Duodenal mucosa (tissue), 2 donors: ENCODE measurements at regions not wholly inside any gene's neighbourhood (a gene's known extent, or its start where the extent isn't known, plus 50 kb on each side); places are given as distances from the start of the nearest gene placed in this dataset.

Experiments used
- H3K27ac ChIP-seq: one replicate; pipeline ENCODE4 v1.7.0; 2013; ENCODE audit warnings: low read depth, low read length
- H3K27me3 ChIP-seq, 2 donors: one replicate each; pipeline ENCODE4 v1.7.0; 2013; ENCODE audit warnings: low read length in 2 of 2, control low read depth in 1 of 2; ENCODE audit not compliant: insufficient read depth in 2 of 2, control insufficient read depth in 1 of 2
- H3K36me3 ChIP-seq, 2 donors: one replicate each; pipeline ENCODE4 v1.7.0; 2013; ENCODE audit warnings: low read length in 2 of 2, control low read depth in 1 of 2; ENCODE audit not compliant: insufficient read depth in 2 of 2, control insufficient read depth in 1 of 2
- H3K4me1 ChIP-seq, 2 donors: one replicate each; pipeline ENCODE4 v1.7.0; 2013; ENCODE audit warnings: low read length in 2 of 2, control low read depth in 1 of 2; ENCODE audit not compliant: insufficient read depth in 2 of 2, control insufficient read depth in 1 of 2
- H3K4me3 ChIP-seq, 2 donors: one replicate each; pipeline ENCODE4 v1.7.0; 2013; ENCODE audit warnings: low read length in 2 of 2, low read depth in 1 of 2
- H3K9ac ChIP-seq, 2 donors: one replicate each; pipeline ENCODE4 v1.7.0; 2013; ENCODE audit warnings: low read length in 2 of 2, low read depth in 1 of 2
- H3K9me3 ChIP-seq, 2 donors: one replicate each; pipeline ENCODE4 v1.7.0; 2013; ENCODE audit warnings: low read length in 2 of 2, control low read depth in 1 of 2; ENCODE audit not compliant: control insufficient read depth in 1 of 2

DNA sequence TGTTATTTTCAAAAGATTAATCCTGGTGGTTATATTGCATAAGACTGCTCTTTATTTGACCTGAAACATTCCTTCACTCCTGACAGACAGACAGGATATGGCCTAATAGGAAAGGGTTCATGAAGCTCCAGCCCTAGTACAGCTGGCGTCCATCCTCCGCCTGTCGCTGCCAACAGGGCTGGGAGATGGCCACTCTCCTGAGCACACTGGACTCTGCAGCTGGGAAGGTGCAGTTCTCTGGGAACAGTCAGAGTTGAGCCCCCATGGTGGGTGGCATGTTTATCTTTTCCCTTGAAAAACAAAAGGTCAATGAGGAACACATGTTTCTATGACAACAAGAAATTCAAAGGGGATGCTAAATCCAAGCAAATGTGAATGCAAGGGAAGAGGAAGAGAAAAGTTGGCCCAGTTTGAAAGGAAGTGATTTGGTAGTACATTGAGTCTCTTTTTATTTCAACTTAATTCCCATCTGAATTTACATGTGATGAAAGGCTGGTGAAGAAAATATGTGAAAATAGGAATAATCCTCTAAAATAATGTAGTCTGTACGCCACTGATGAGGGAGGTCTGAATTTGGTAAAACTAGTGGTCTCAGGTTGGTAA, 89.9 kb upstream of the DCN start:
- H3K4me3 ChIP-seq = no peak overlapping the region
- no peak overlapping the region for H3K27ac ChIP-seq
- no peaks in the 10 kb centered on the region for H3K9me3 ChIP-seq
- H3K9ac ChIP-seq = no peak overlapping the region
- no peaks in the 10 kb centered on the region for H3K36me3 ChIP-seq
- H3K27me3 ChIP-seq = no peaks in the 10 kb centered on the region
- H3K4me1 ChIP-seq = no peaks in the 10 kb centered on the region

- no peak overlapping the region for H3K4me3 ChIP-seq
- no peaks in the 10 kb centered on the region for H3K4me1 ChIP-seq
- H3K9me3 ChIP-seq = no peaks in the 10 kb centered on the region
- no peak overlapping the region for H3K9ac ChIP-seq
- H3K27me3 ChIP-seq = no peaks in the 10 kb centered on the region
- H3K36me3 ChIP-seq = no peaks in the 10 kb centered on the region
- no peak overlapping the region for H3K27ac ChIP-seq
These were observed 88.6 kb upstream of the DCN start for GRCh38 chr12:91271185-91271584.

- H3K27me3 ChIP-seq = no peaks in the 10 kb centered on the region
- no peak overlapping the region for H3K9ac ChIP-seq
- no peaks in the 10 kb centered on the region for H3K36me3 ChIP-seq
- H3K27ac ChIP-seq = no peak overlapping the region
- no peaks in the 10 kb centered on the region for H3K4me1 ChIP-seq
- H3K9me3 ChIP-seq = no peaks in the 10 kb centered on the region
- H3K4me3 ChIP-seq = no peak overlapping the region
These were observed 84.4 kb upstream of the DCN start for GRCh38 chr12:91267039-91267438.

- Histone ChIP-seq H3K4me1 (no peaks in the 10 kb centered on the region), H3K4me3 (no peak overlapping the region), H3K27me3 (no peaks in the 10 kb centered on the region), H3K9me3 (no peaks in the 10 kb centered on the region), H3K27ac (no peak overlapping the region), H3K9ac (no peak overlapping the region), H3K36me3 (no peaks in the 10 kb centered on the region)
These were observed 81.6 kb upstream of the DCN start for GRCh38 chr12:91264178-91264577.

DNA sequence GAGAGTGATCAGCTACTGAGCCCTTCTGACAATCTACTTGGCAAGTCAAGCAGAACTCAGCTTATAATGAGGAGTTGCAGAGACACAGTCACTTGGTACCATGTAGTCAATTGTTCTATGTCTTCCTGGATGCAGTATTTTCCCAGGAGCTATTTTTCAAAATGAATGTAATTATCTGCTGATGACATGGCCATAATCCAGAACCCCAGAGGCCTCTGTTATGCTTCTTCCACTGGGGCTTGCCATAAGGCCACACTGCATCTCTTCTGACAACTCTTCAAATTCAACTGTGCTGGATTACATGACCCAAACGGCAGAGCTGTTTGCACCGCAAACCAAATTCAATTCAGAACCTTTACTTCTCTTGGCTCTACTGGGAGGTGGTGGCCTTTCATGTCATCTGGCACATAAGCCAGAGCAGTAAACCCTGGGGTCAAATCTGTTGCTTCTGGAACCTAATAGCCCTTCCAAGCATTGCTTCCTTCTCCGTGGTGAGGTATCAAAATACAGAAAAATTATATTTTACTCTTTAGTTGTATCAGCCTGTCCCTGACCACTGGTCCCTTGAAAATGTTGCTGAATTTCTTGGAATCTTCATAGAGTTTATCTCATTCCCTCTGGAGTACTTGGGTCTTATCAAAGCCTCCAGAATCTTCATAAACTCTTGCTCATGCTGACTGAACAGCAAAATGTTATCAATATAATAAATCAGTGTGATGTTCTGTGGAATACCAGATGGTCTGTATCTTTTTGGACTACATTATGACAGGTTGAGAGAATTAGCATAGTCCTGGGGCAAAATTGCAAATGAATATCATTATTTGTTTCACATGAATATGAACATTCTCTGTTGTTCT, 79.4 kb upstream of the DCN start:
- no peaks in the 10 kb centered on the region for H3K36me3 ChIP-seq
- no peak overlapping the region for H3K4me3 ChIP-seq
- no peaks in the 10 kb centered on the region for H3K9me3 ChIP-seq
- no peak overlapping the region for H3K27ac ChIP-seq
- no peaks in the 10 kb centered on the region for H3K27me3 ChIP-seq
- no peak overlapping the region for H3K9ac ChIP-seq
- no peaks in the 10 kb centered on the region for H3K4me1 ChIP-seq

DNA sequence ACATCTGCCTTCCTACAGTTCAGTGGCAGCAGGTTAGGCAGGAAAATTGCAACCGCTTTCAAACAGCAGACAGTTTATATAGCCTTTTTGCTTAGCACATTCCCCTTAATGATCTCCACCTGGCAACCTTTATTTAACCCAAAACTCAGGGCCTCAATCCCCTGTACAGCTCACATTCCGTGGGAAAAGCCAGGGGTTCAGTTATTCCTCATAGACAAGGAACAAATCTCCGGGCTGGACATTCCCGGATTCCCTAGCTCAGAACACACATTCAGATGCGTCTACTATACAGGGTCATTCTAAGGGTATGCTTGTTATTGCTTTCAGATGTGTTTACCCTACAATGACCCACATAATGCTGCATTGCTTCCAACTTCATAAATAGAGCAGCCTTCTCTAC, 73.8 kb upstream of the DCN start:
- no peaks in the 10 kb centered on the region for H3K27me3 ChIP-seq
- H3K36me3 ChIP-seq = no peaks in the 10 kb centered on the region

GRCh38 chr12:91252341-91252740, 69.7 kb upstream of the DCN start:
- no peaks in the 10 kb centered on the region for H3K4me1 ChIP-seq
- no peak overlapping the region for H3K9ac ChIP-seq
- no peaks in the 10 kb centered on the region for H3K27me3 ChIP-seq
- no peak overlapping the region for H3K4me3 ChIP-seq
- H3K27ac ChIP-seq = no peak overlapping the region
- no peaks in the 10 kb centered on the region for H3K36me3 ChIP-seq
- no peaks in the 10 kb centered on the region for H3K9me3 ChIP-seq

More for the DNA sequence above, 73.8 kb upstream of the DCN start:
- Histone ChIP-seq H3K27ac (no peak overlapping the region), H3K4me1 (no peaks in the 10 kb centered on the region), H3K9me3 (no peaks in the 10 kb centered on the region), H3K4me3 (no peak overlapping the region), H3K9ac (no peak overlapping the region)

DNA sequence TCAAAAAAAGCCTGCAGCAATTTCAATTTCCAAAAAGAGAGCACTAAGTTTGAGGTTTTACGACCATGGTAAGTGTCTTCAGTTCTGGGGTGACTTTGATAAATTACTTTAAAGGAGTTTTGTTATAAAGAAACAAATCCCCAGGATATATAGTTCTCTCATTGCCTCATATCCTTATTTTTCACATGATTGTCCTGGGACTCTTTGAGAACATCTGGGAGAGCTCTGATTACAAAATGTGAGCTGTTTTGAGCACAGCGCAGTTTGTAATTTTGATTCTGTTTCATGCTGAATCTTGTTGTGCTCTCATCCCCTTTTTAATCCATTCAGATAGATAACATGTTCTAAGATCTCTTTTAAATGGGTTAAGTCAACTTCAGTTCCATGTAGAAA, 67.7 kb upstream of the DCN start:
- H3K27me3 ChIP-seq = no peaks in the 10 kb centered on the region
- no peak overlapping the region for H3K27ac ChIP-seq
- H3K4me3 ChIP-seq = no peak overlapping the region
- H3K36me3 ChIP-seq = no peaks in the 10 kb centered on the region
- no peaks in the 10 kb centered on the region for H3K9me3 ChIP-seq
- H3K9ac ChIP-seq = no peak overlapping the region
- no peaks in the 10 kb centered on the region for H3K4me1 ChIP-seq

DNA sequence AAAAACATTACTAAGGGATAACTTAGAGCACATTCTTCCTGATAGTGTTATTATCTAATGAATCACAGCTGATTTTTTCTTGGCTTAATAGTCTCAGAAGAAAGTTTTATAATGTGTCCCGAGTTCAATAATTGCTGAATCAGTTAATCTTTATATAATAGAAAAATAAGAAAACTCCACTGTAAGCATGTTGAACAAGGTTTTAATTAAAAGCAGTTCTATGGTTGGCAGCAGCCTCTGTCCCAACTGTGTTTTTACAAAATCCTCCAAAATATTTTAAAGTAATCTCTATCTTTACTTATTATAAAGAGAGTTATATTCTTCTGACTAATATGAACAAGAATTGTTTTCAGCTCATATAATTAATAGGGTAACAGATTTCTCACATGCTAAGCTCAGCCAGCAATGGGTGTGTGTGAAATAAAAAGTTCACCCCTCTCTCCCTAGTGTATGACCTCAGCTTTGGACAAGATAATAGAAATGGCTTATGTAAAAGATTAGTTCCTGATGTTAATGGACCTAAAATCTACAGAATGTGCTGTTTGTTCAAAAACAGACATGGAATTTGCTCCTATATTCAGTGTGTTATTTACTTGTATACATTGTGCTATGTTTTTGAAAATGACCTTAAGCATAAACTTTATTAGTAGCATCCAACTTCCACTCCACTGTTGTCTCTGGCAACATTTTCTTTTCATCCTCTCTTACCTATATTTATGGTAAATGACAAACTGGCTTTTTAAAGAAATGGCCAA, 67.1 kb upstream of the DCN start:
- H3K4me3 ChIP-seq = no peak overlapping the region
- no peaks in the 10 kb centered on the region for H3K36me3 ChIP-seq
- H3K27me3 ChIP-seq = no peaks in the 10 kb centered on the region
- no peaks in the 10 kb centered on the region for H3K9me3 ChIP-seq
- no peak overlapping the region for H3K9ac ChIP-seq
- no peaks in the 10 kb centered on the region for H3K4me1 ChIP-seq
- H3K27ac ChIP-seq = no peak overlapping the region

- H3K4me3 ChIP-seq = no peak overlapping the region
- H3K9me3 ChIP-seq = no peaks in the 10 kb centered on the region
- H3K9ac ChIP-seq = no peak overlapping the region
- H3K36me3 ChIP-seq = no peaks in the 10 kb centered on the region
- no peaks in the 10 kb centered on the region for H3K27me3 ChIP-seq
- H3K4me1 ChIP-seq = no peaks in the 10 kb centered on the region
- H3K27ac ChIP-seq = no peak overlapping the region
These were observed 66.4 kb upstream of the DCN start for GRCh38 chr12:91249054-91249453.
